ENCODE measurements at regions not wholly inside any gene's neighbourhood (a gene's known extent, or its start where the extent isn't known, plus 50 kb on each side); places are given as distances from the start of the nearest gene placed in this dataset.

- FAIRE-seq (no peak), DNase-seq (ENCODE audit: insufficient read length, low spot score) (no peak)
- no peak for TF ChIP-seq CTCF (IDR thresholded peaks at IDR 0.05; ENCODE audit: insufficient read depth, missing control alignments)
Observed at GRCh38 chr7:115088893-115089292, 167.0 kb downstream of the MDFIC start.

- no peak for TF ChIP-seq CTCF (IDR thresholded peaks at IDR 0.05; ENCODE audit: insufficient read depth, missing control alignments)
- FAIRE-seq, result no peak
- no peak for DNase-seq (ENCODE audit: insufficient read length, low spot score)
Observed at GRCh38 chr7:115087437-115087836, 165.5 kb downstream of the MDFIC start.

DNA sequence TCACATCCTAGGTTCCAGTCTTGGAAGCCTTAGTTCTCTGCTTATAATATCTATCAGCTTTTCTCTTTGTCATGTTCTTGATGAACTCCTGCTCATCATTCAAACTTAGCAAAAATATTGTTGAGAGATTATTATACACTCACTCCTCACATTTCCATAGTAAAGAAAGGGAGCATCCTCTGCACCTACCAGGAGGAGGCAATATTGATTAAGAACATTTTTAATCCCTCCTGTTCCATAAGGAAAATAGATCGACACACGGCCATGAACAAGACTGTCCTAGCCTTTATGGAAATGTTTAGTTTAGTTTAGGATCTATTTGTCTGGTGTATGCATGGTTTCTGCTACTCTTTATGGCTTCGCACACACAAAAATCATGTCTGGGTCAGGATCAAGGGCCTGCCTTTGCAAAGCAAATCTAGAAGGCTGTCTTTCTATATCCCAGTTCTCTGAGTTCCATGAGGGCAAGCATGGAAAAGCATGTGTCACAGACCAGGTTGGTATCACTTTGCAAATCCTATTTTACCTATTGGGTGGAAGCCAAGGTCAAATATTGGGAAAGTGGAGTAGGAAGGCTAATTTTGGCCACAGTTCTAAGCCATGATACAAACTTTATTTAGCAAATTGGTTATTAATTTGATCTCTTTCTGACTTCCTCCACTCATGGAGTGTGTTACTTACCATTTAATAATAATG, 164.4 kb downstream of the MDFIC start:
- DNase-seq (ENCODE audit: insufficient read length, low spot score) (no peak), FAIRE-seq (no peak)
- peak; percentile 10 for TF ChIP-seq CTCF (IDR thresholded peaks at IDR 0.05; ENCODE audit: insufficient read depth, missing control alignments)

DNA sequence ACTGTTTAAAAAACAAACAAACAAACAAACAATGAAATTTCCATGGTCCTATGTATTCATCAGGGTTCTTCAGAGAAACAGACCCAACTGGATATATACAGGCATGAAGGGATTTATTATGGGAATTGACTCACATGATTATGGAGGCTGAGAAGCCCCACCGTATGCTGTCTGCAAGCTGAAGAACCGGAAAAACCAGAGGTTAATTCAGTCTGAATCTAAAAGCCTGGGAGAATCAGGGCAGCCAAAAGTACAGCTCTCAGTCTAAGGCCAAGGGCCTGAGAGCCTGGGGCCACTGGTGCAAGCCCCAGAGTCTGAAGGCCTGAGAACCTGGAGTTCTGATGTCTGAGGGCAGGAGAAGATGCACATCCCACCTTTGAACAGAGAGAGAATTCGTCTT, 163.5 kb downstream of the MDFIC start:
- FAIRE-seq (no peak), DNase-seq (ENCODE audit: insufficient read length, low spot score) (no peak)
- TF ChIP-seq CTCF (IDR thresholded peaks at IDR 0.05; ENCODE audit: insufficient read depth, missing control alignments), result no peak

- FAIRE-seq (no peak), DNase-seq (ENCODE audit: insufficient read length, low spot score) (no peak)
- TF ChIP-seq CTCF (IDR thresholded peaks at IDR 0.05; ENCODE audit: insufficient read depth, missing control alignments), result no peak
Observed at GRCh38 chr7:115083935-115084334, 162.0 kb downstream of the MDFIC start.

DNA sequence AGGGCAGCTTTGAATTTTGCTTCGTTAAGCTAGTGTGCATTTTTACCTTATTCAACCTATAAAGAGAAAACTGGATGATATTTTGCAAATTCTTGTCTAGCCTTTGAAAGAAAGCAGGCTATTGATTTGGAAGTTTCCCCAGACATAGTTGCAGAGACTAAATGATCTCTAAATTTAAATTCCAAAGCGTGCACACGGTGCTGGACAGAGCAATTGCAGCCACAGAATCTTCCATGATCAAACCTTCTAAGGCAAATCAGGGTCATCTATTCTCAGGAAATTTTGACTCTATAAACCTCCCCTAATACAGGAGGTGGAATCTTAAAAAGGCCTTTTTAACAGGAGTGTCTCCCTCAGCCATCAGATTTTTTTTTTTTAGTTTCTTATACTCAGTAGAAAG, 159.9 kb downstream of the MDFIC start:
- FAIRE-seq (no peak), DNase-seq (ENCODE audit: insufficient read length, low spot score) (no peak)
- no peak for TF ChIP-seq CTCF (IDR thresholded peaks at IDR 0.05; ENCODE audit: insufficient read depth, missing control alignments)

- FAIRE-seq (no peak), DNase-seq (ENCODE audit: insufficient read length, low spot score) (no peak)
- TF ChIP-seq CTCF (IDR thresholded peaks at IDR 0.05; ENCODE audit: insufficient read depth, missing control alignments), result no peak
Observed at GRCh38 chr7:115078851-115079250, 157.0 kb downstream of the MDFIC start.
